ENCODE measurements at regions not wholly inside any gene's neighbourhood (a gene's known extent, or its start where the extent isn't known, plus 50 kb on each side); places are given as distances from the start of the nearest gene placed in this dataset.
"Not testable (repeated sequence)": the region's sequence is repeated elsewhere in the genome, so short reads cannot be mapped to it uniquely, and the experiment has no call there.

DNA sequence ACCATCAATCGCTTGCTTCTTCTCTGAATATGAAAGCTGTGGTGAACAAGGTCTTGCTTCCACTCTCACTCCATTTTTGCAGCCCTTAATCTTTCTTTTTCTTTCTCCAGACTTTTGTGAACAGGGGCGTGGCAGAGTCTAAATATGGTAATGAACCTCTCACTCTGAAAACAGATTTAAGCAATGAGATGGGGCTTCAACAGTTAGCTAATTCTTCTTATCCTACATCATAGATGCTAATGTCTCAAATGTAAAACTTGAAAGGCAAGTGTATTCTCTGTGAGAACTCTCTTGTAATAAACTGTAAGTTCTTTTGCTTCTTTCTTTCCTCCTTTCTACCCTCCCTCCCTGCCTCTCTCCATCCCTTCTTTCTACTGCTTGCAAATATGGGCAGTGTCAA, 106.5 kb upstream of the ANK2 start:
- no peak for DNase-seq

- DNase-seq, result no peak
Observed at GRCh38 chr4:112944006-112944405, 105.4 kb upstream of the ANK2 start.

DNA sequence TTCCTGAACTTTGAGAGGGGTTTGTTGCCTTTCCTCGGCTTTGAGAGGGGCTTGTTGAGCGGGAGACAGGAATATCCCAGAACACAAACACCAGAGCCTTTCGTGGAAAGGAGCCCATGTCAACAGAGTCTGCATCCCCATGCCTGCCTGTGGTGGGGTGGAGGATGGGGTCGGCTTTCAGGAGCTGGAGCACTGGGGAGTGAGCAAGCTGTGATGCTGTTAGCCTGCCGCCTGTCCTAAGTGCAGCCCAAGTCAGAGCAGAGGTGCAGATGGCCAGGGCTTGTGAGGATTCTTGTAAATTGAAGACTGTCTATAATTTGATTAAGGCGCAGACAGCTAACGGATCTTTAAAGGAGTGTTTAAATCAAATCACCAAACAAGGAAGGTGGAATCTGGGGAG, 103.3 kb upstream of the ANK2 start:
- DNase-seq, result peak in 1 of 56 donors; percentile 4

DNA sequence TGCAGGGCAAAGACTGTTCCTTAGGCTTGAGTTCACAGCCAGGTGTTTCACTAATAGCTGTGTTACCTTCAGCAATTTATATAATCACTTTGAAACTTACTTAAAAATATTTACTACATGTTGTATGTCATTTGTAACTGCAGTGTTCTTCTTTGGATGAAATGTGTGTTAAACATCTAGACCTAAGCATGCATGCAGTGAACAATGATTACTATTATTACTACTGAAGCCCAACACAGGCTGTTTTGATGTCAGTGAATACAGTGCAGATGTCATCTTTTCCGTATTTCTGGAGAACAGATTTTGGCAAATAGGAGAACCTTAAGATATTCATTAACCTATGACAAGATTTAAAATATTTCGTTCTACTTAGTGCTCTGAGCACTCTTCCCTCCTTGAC, 101.8 kb upstream of the ANK2 start:
- no peak for DNase-seq

GRCh38 chr4:112951362-112952312, 97.8 kb upstream of the ANK2 start:
- no peak for DNase-seq

DNA sequence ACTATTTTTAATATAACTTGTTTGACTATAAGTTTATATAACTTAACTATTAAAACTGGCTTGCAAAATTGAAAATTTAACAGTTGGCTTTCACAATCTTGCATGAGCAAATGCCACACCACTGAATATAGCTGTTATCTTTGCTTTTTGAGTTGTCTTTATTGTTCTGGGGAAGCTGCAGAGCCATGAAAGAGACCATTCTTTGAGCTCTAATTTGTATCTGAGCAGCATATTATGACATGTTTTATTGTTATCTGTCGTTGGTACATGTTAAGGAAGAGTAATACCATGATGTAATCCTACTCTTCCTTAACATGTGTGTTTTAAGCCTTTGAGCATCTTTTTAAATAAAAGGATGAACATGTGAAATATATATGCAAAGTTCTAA, 97.1 kb upstream of the ANK2 start:
- no peak for DNase-seq

DNA sequence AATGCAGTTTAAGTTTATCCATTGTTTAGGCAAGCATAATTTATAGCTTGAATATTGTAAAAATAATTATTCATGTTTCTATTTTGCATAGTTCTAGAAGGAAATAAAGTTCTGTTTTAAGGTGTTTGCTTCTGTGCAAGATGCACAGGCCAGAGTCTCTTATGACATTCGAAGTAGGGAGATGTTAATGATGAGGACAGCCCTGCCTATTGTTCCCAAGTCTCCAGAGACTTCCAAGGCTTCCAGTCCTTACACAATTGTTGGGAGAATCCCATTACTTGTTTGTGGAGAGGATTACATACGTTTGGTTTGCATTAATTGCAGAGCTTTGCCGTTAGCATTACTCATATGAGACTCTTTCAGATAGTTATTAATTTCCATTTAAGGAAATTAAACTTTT, 96.2 kb upstream of the ANK2 start:
- no peak for DNase-seq

DNA sequence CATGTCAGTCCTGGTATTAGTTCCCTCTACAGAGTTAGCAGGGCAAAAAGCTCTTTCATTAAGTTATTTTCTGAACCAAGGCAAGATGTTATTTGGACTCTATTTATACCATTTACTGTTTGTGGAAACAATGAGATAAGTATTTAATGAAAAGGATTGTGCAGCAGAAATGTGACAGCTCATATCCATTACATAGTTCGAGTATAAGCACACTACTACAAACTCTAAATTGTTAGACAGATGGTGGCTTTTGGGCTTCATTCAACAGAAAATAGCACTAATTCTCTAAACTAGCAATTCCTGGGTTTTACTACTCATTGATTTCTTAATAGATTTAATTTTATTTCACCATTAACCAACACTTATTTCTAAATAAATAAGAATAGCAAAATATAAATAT, 95.2 kb upstream of the ANK2 start:
- no peak for DNase-seq

DNA sequence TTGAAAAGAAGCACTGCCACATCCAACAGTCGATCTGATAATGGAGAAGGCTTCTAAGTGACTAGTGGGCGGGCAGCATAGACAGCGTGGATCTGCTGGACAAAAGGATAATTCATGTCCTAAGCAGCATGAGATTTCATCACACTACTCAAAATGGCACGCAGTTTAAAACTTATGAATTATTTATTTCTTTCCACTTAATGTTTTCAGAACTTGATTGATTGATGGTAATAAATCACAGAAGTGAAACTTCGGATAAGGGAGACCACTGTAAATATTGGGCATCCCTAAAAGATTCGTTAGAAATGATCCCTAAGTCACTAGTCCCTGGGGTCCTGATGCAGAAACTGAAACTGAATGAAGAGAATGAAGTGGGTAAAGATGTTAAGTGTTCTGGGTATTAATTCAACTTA, 93.0 kb upstream of the ANK2 start:
- DNase-seq, result peak in 24 of 56 donors; percentile 1 to 66 (median 26)

GRCh38 chr4:112957764-112958163, 91.7 kb upstream of the ANK2 start:
- not testable (repeated sequence) for DNase-seq

DNA sequence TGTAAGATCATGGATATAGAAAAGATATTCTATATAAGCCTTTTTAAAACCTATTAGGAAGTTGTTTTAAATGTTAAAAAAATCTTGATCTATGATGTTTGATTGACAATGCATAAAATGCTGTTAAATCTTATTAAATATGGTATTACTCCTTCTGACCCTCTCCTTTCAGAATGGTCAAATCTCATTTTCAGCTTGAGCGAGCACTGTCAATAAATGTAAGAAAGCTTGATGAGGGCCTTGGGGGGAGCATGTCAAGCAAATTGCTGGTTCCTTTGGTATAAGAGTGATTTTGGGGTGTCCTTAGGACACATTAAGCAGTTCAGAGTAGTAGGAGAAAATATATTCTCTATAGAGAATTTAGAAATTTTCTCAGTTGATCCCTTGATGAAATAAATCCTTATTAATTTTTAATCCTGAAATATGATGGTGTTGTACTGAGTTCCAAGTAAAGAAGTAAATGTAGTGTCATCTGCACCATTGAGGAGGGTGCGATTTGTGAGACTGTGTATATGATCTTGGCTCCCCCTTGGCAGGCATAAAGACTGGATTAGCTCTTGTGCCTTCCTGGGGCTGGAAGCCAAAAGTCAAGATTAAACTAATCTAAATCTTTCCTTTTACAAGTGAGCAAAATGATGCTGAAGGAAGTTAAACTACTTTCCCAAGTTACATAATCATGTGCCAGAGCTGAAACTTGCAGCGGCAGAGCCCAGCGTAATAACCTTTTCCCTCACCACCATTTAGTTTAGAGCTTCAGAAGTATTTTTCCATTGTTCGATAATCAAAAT, 82.6 kb upstream of the ANK2 start:
- no peak for DNase-seq

DNA sequence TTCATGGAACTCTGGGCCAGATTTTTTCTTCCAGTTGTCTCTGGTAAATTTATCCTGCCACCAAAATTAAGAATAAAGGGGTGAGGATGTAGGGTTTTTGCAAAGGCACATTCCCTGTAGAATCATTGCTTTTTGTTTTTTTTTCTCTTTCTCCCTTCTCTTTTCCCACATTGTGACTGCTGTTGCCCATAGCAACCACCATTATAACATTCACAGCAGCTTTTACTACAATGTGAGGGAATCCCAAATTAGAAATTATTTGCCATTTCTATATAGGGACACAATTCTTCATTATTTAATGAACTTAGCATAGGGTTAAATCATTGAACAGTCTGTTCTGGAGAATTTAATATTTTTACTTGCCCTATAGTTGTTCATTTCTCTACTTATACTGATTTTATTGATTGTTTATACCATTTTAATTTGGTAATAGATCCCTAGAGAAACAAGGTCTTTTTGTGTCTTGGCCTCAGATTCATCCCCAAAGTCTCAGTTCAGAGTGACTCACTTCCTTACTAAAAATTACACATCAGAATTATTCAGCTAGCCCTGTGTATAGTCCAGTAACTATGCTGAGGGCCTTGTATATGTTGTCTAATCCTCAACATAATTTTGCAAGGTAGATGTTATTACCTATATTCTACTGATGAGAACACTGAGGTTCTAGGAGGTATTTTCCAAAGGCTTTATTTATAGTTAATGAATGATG, 80.8 kb upstream of the ANK2 start:
- no peak for DNase-seq

- DNase-seq, result no peak
Observed at GRCh38 chr4:112970903-112971302, 78.5 kb upstream of the ANK2 start.

- DNase-seq, result no peak
Observed at GRCh38 chr4:112973750-112974251, 75.7 kb upstream of the ANK2 start.

- no peak for DNase-seq
Observed at GRCh38 chr4:112975567-112976355, 73.7 kb upstream of the ANK2 start.

GRCh38 chr4:112978691-112979472, 70.6 kb upstream of the ANK2 start:
- DNase-seq, result no peak

DNA sequence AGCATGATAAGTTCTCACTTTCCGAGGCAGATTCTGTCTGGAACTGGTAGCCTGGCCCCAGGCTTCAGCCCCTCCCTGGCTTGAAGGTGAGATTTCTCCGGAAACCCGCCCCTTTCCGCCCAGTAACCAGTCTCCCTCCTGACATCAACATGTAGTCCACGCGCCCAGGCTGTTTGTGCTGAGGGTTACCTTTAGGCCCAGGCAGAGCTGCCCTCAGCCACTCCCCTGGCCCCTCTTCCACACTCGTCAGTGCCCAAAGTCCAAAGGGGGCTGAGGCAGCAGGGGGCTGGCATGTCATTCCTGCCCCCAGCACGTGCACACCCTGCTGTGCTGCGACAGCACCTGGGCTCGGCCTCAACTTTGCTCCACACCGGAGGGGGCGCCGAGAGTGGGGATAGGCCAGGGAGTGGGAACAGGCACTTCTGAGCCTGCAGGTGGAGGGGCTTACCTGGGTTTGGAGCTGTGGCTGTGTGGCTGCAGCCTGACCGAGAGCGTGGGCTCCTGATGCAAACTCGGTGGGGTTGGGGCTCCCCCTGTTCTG, 69.5 kb upstream of the ANK2 start:
- DNase-seq, result peak in 1 of 56 donors; percentile 3

DNA sequence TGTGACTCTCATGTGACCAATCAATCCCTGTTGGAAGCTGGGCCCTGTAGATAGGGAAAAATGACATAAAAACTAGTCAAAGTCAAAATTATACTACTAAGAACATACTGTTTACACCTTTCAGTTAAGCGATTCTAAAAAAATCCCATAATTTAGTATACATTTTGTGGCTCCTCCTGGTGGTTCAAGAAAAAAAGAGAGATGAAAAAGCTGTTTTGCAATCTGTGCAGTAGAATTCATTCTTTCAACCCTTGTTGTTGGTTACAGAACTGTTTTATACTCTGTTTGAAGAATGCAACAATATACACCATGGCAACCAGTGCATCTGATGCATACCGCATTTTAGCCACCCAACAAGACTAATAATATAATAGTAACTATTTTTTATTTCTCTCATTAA, 66.8 kb upstream of the ANK2 start:
- no peak for DNase-seq

- DNase-seq, result no peak
Observed at GRCh38 chr4:112994732-112995464, 54.6 kb upstream of the ANK2 start.
